ENCODE measurements at regions not wholly inside any gene's neighbourhood (a gene's known extent, or its start where the extent isn't known, plus 50 kb on each side); places are given as distances from the start of the nearest gene placed in this dataset.

DNA sequence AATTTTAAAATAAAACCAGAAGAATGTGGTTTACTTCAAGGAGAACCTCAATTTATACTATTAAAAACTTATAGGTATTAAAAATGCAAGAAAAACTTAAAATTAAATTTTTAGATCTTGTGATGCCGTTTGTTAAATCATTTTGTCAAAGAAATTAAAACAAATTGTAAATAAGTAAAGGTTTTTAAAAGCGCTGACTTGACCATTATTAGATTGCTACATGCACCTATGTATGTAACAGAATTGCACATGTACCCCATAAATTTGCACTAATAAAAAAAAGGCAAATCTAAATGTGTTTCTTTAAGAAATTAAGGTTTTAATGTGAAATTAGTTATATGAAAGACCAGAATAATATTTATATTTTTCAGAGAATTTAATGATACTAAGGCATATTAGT, 156.1 kb downstream of the LARP7 start:
- WGBS, 2 donors (ENCODE audit: low coverage in 1 of 2), result 45 to 78% methylated on average over 2 of the region's 2 CpGs
- no peak for ATAC-seq
- no peaks in the 10 kb centered on the region for H3K4me1 ChIP-seq
- no peak overlapping the region for H3K27ac ChIP-seq
- no peak overlapping the region for H3K4me3 ChIP-seq
- no peaks in the 10 kb centered on the region for H3K27me3 ChIP-seq
- no peaks in the 10 kb centered on the region for H3K9me3 ChIP-seq
- TF ChIP-seq, protein P1, sequence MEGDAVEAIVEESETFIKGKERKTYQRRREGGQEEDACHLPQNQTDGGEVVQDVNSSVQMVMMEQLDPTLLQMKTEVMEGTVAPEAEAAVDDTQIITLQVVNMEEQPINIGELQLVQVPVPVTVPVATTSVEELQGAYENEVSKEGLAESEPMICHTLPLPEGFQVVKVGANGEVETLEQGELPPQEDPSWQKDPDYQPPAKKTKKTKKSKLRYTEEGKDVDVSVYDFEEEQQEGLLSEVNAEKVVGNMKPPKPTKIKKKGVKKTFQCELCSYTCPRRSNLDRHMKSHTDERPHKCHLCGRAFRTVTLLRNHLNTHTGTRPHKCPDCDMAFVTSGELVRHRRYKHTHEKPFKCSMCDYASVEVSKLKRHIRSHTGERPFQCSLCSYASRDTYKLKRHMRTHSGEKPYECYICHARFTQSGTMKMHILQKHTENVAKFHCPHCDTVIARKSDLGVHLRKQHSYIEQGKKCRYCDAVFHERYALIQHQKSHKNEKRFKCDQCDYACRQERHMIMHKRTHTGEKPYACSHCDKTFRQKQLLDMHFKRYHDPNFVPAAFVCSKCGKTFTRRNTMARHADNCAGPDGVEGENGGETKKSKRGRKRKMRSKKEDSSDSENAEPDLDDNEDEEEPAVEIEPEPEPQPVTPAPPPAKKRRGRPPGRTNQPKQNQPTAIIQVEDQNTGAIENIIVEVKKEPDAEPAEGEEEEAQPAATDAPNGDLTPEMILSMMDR (IDR thresholded peaks at IDR 0.05), result no peak
- no peak for TF ChIP-seq EP300 (IDR thresholded peaks at IDR 0.05)
- TF ChIP-seq POLR2A (IDR thresholded peaks at IDR 0.05), result no peak
- no peak for TF ChIP-seq POLR2AphosphoS5 (IDR thresholded peaks at IDR 0.05)
- no peaks in the 10 kb centered on the region for H3K36me3 ChIP-seq

DNA sequence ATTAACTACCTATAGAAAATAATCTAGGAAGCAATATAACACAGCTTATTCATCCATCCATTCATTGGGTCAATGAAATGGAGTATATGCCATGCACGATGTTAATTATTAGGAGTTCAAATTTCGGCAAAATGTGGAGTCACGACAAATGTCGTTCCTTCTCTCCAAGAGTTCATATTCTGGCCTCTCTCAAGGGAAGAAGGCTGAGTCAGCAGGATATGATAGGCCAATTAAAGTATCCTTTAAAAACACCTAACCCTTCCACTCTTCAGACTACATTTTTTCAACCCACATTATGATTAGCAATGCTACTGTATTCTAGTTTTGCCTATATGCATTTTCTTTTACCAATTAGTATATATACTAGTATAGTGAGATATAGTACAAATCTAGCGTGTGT, 163.1 kb downstream of the LARP7 start:
- Histone ChIP-seq H3K9me3 (no peaks in the 10 kb centered on the region), H3K4me3 (no peak overlapping the region), H3K27ac (no peak overlapping the region), H3K36me3 (no peaks in the 10 kb centered on the region), H3K4me1 (no peaks in the 10 kb centered on the region), H3K27me3 (no peaks in the 10 kb centered on the region)
- no peak for ATAC-seq
- 90 to 98% methylated on average over 5 of the region's 5 CpGs for WGBS, 2 donors (ENCODE audit: low coverage in 1 of 2)
- TF ChIP-seq POLR2A (IDR thresholded peaks at IDR 0.05) (no peak), POLR2AphosphoS5 (IDR thresholded peaks at IDR 0.05) (no peak)

DNA sequence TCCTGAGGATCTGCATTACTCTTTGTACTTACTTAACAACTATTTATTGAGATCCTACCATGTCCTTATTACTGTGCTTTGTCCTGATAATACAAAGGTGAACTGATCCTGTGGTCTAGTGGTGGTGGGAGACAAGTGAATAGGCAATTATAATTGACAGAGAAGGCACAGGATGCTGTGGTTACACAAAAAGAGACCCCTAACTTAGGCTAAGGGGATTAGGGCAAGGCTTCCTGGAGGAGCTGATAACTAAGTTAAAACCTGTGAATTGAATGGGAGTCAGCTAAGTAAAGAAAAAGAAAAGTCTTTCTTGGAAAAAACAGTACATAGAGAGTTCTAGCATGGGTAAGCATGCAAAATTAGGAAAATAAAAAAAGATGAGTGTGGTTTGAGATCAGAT, 164.4 kb downstream of the LARP7 start:
- Histone ChIP-seq H3K36me3 (no peaks in the 10 kb centered on the region), H3K27me3 (no peaks in the 10 kb centered on the region), H3K9me3 (no peaks in the 10 kb centered on the region), H3K4me3 (no peak overlapping the region), H3K4me1 (no peaks in the 10 kb centered on the region), H3K27ac (no peak overlapping the region)
- ATAC-seq, result no peak
- TF ChIP-seq POLR2AphosphoS5 (IDR thresholded peaks at IDR 0.05) (no peak), POLR2A (IDR thresholded peaks at IDR 0.05) (no peak), EP300 (IDR thresholded peaks at IDR 0.05) (no peak)
- TF ChIP-seq, protein P1 (IDR thresholded peaks at IDR 0.05), result no peak

DNA sequence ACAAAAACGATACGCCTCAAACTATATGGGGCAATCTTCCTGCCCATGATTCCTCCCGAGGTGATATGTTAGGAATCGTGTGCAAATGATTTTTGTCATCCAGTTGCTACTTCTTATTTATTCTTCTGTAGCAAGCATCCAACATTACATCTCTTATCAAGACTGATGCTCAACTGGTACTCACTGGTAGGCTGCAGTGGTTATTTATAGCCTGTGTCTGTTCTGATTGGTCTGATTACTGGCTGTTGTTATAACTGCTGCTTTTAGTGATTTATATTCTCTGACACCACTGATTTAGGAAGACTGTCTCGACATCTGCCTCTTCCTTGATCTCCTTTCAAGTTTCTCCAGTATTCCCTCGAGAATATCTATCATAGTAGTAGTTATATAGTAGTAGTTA, 165.8 kb downstream of the LARP7 start:
- H3K4me3 ChIP-seq, result no peak overlapping the region
- H3K27me3 ChIP-seq, result no peaks in the 10 kb centered on the region
- no peak for TF ChIP-seq POLR2AphosphoS5 (IDR thresholded peaks at IDR 0.05)
- TF ChIP-seq, protein P1 (IDR thresholded peaks at IDR 0.05), result no peak
- no peak for TF ChIP-seq POLR2A (IDR thresholded peaks at IDR 0.05)
- TF ChIP-seq EP300 (IDR thresholded peaks at IDR 0.05), result no peak
- ATAC-seq, result no peak
- WGBS, 2 donors (ENCODE audit: low coverage in 1 of 2), result 75 to 81% methylated on average over 6 of the region's 6 CpGs
- H3K4me1 ChIP-seq, result peaks cover 0 to 11% (median 3%) of the 10 kb centered on the region in 3 donors
- no peaks in the 10 kb centered on the region for H3K36me3 ChIP-seq
- no peak overlapping the region for H3K27ac ChIP-seq
- no peaks in the 10 kb centered on the region for H3K9me3 ChIP-seq

DNA sequence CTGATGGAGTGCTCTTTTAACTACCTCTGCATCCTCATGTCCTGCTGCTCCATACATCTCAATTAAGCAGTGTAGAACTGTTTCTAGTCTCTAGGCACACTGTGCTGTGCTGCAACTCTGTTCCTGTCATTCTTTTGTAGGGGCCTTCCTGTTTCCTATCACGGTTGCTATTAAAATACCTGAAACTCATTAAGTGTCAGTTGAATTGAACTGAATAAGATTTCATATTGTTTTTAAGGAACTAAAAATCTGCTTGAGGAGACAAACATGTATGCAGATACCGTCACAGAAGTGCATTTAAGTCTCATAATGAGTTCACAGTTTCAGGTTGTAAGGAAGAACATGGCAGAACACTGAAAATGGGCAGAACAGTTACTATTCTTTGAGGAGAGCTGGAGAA, 170.1 kb downstream of the LARP7 start:
- peaks cover 0 to 16% (median 3%) of the 10 kb centered on the region in 3 donors for H3K4me1 ChIP-seq
- no peaks in the 10 kb centered on the region for H3K27me3 ChIP-seq
- no peaks in the 10 kb centered on the region for H3K36me3 ChIP-seq
- WGBS, 2 donors (ENCODE audit: low coverage in 1 of 2), result 84 to 88% methylated on average over 1 to 2 of the region's 2 CpGs
- TF ChIP-seq POLR2A (IDR thresholded peaks at IDR 0.05) (no peak), POLR2AphosphoS5 (IDR thresholded peaks at IDR 0.05) (no peak), EP300 (IDR thresholded peaks at IDR 0.05) (no peak)
- TF ChIP-seq, protein P1 (IDR thresholded peaks at IDR 0.05), result no peak
- no peak overlapping the region for H3K4me3 ChIP-seq
- H3K9me3 ChIP-seq, result no peaks in the 10 kb centered on the region
- H3K27ac ChIP-seq, result no peak overlapping the region
- no peak for ATAC-seq

Data from gastroesophageal sphincter (tissue), 4 donors.